ENCODE measurements at regions not wholly inside any gene's neighbourhood (a gene's known extent, or its start where the extent isn't known, plus 50 kb on each side); places are given as distances from the start of the nearest gene placed in this dataset.

GRCh38 chr4:95984081-95984480 lies 144.2 kb downstream of the PDHA2 start:
- no peaks in the 10 kb centered on the region for H3K36me3 ChIP-seq (replicated peaks in 1 of 2; ENCODE audit: control insufficient read depth in 1 of 2, insufficient read depth in 2 of 2, low read length in 2 of 2)
- Mint-ChIP-seq H3K4me3 (no peak overlapping the region), H3K4me1 (no peaks in the 10 kb centered on the region), H3K27me3 (ENCODE audit: low read depth in 3 of 3) (no peaks in the 10 kb centered on the region), H3K9me3 (peaks cover 12 to 28% (median 19%) of the 10 kb centered on the region in 7 donors), H3K36me3 (no peaks in the 10 kb centered on the region), H3K27ac (no peak overlapping the region)
- no peak overlapping the region for H3K4me3 ChIP-seq (replicated peaks in 1 of 3; ENCODE audit: low read depth in 2 of 3, low read length in 3 of 3)
- no peak overlapping the region for H2AFZ ChIP-seq (ENCODE audit: insufficient read depth, low read depth, low read length, poor library complexity, severe bottlenecking)
- H3K27me3 ChIP-seq (ENCODE audit: control insufficient read depth in 2 of 2, insufficient read depth in 2 of 2, low read length in 2 of 2): no peaks in the 10 kb centered on the region
- no peaks in the 10 kb centered on the region for H3K79me2 ChIP-seq (ENCODE audit: insufficient read depth, low read length)
- no peaks in the 10 kb centered on the region for H4K20me1 ChIP-seq (ENCODE audit: insufficient read depth, low read length)
- no peak overlapping the region for H3K9ac ChIP-seq (ENCODE audit: insufficient read depth, low read length, poor library complexity, severe bottlenecking)
- DNase-seq: no peak
- TF ChIP-seq, protein P1, sequence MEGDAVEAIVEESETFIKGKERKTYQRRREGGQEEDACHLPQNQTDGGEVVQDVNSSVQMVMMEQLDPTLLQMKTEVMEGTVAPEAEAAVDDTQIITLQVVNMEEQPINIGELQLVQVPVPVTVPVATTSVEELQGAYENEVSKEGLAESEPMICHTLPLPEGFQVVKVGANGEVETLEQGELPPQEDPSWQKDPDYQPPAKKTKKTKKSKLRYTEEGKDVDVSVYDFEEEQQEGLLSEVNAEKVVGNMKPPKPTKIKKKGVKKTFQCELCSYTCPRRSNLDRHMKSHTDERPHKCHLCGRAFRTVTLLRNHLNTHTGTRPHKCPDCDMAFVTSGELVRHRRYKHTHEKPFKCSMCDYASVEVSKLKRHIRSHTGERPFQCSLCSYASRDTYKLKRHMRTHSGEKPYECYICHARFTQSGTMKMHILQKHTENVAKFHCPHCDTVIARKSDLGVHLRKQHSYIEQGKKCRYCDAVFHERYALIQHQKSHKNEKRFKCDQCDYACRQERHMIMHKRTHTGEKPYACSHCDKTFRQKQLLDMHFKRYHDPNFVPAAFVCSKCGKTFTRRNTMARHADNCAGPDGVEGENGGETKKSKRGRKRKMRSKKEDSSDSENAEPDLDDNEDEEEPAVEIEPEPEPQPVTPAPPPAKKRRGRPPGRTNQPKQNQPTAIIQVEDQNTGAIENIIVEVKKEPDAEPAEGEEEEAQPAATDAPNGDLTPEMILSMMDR (IDR thresholded peaks at IDR 0.05): no peak
- no peak overlapping the region for H3K4me2 ChIP-seq (replicated peaks; ENCODE audit: extremely low read depth, low read length, poor library complexity, severe bottlenecking)
- no peak overlapping the region for H3K27ac ChIP-seq (ENCODE audit: low read depth in 1 of 2, low read length in 2 of 2)
- intact Hi-C loops (cut with micrococcal nuclease): no loop called here
- 77% methylated on average over 6 of the region's 6 CpGs for WGBS (ENCODE audit: insufficient coverage)
- no peaks in the 10 kb centered on the region for H3K4me1 ChIP-seq (ENCODE audit: control insufficient read depth in 1 of 2, insufficient read depth in 2 of 2, low read length in 2 of 2)
- H3K9me3 ChIP-seq (replicated peaks in 1 of 2; ENCODE audit: control insufficient read depth in 1 of 2, insufficient read depth in 1 of 2, low read length in 2 of 2): peaks cover 34 to 35% of the 10 kb centered on the region in 2 donors

- Histone ChIP-seq H3K27me3 (ENCODE audit: control insufficient read depth in 2 of 2, insufficient read depth in 2 of 2, low read length in 2 of 2) (no peaks in the 10 kb centered on the region), H4K20me1 (ENCODE audit: insufficient read depth, low read length) (no peaks in the 10 kb centered on the region), H2AFZ (ENCODE audit: insufficient read depth, low read depth, low read length, poor library complexity, severe bottlenecking) (no peak overlapping the region), H3K79me2 (ENCODE audit: insufficient read depth, low read length) (no peaks in the 10 kb centered on the region), H3K9me3 (replicated peaks in 1 of 2; ENCODE audit: control insufficient read depth in 1 of 2, insufficient read depth in 1 of 2, low read length in 2 of 2) (peaks cover 29 to 30% of the 10 kb centered on the region in 2 donors), H3K9ac (ENCODE audit: insufficient read depth, low read length, poor library complexity, severe bottlenecking) (no peak overlapping the region), H3K4me1 (ENCODE audit: control insufficient read depth in 1 of 2, insufficient read depth in 2 of 2, low read length in 2 of 2) (no peaks in the 10 kb centered on the region), H3K36me3 (replicated peaks in 1 of 2; ENCODE audit: control insufficient read depth in 1 of 2, insufficient read depth in 2 of 2, low read length in 2 of 2) (no peaks in the 10 kb centered on the region), H3K27ac (ENCODE audit: low read depth in 1 of 2, low read length in 2 of 2) (no peak overlapping the region), H3K4me2 (replicated peaks; ENCODE audit: extremely low read depth, low read length, poor library complexity, severe bottlenecking) (no peak overlapping the region), H3K4me3 (replicated peaks in 1 of 3; ENCODE audit: low read depth in 2 of 3, low read length in 3 of 3) (no peak overlapping the region)
- no peak overlapping the region for H3K4me3 Mint-ChIP-seq
- H3K4me1 Mint-ChIP-seq: no peaks in the 10 kb centered on the region
- no peak overlapping the region for H3K27ac Mint-ChIP-seq
- 57% methylated on average over 1 of the region's 4 CpGs for WGBS (ENCODE audit: insufficient coverage)
- TF ChIP-seq, protein P1 (IDR thresholded peaks at IDR 0.05): no peak
- H3K9me3 Mint-ChIP-seq: peaks cover 9 to 23% (median 16%) of the 10 kb centered on the region in 7 donors
- H3K27me3 Mint-ChIP-seq (ENCODE audit: low read depth in 3 of 3): no peaks in the 10 kb centered on the region
- no peak for DNase-seq
- H3K36me3 Mint-ChIP-seq: no peaks in the 10 kb centered on the region
- intact Hi-C loops (cut with micrococcal nuclease): no loop called here
These were observed 145.2 kb downstream of the PDHA2 start for GRCh38 chr4:95985051-95985450.
